ENCODE measurements at regions not wholly inside any gene's neighbourhood (a gene's known extent, or its start where the extent isn't known, plus 50 kb on each side); places are given as distances from the start of the nearest gene placed in this dataset.

DNA sequence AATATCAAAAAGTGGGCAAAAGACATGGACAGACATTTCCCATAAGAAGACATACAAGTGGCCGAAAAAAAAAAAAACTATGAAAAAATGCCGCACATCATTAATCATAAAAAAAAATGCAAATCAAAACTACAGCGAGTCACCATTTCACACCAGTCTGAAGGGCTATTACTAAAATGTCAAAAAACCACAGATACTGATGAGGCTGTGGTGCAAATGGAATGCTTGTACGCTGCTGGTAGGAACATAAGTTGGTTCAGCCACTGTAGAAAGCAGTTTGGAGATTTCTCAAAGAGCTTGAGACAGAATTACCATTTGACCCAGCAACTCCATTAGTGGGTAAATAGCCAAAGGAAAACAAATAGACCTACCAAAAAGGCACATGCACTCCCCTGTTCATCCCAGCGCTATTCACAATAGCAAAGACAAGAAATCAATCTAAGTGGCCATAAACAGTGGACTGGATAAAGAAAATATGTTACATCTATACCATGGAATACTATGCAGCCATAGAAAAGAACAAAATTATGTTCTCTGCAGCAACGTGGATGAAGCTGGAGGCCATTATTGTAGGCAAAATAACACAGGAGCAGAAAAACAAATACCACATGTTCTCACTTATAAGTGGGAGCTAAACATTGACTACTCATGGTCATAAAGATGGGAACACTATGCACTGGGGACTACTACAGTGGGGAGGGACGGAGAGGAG lies 110.6 kb upstream of the BOD1 start:
- no peak overlapping the region for H2AFZ ChIP-seq (ENCODE audit: low read length)

DNA sequence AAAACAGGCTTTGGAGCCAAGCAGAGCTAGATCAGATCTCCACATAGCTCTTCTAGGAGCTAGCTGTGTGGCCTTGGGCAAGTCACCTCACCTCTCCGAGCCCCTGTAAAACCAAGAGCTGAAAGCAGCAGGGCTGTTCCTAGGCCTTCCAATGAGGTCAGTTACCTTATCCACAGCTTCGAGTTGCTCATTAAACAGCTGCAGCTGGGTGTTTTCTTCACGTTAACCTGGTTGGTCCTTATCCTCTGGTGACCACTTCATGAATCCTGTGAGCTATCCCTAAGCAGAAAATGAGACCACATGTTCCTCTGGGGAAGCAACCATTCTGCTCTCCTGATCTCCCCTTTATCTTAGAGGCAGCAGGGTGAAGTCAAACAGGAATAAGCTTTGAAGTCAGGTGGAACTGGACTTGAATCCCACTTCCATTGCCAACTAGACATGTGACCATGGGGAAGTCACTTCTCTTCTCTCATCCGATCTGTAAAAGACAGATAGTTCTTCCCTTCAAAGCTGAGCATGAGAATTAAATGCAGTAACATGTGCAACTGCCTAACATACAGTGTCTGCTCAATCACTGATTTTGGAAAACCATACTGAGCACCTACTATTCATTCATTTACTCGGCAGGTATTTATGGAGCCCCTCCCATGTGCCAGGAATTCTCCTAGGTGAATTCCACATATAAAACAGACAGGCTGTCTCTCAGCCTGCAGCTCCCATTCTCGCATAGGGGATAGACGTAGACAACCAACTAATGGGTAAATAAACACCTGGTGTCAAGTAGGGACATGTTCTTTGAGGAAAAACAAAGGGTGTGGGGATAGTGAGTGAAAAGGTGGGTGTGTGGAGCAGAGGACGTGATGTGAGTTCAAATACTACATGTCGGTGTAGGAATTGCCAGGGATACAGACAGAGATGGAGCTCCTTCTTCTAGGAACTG lies 111.7 kb upstream of the BOD1 start:
- Histone ChIP-seq H3K36me3 (ENCODE audit: insufficient read depth, low read length) (no peaks in the 10 kb centered on the region; the same call in 1 of the 2 replicates), H3K4me3 (ENCODE audit: low read length) (no peak overlapping the region), H2AFZ (ENCODE audit: low read length) (no peak overlapping the region), H3K27me3 (ENCODE audit: low read length) (no peaks in the 10 kb centered on the region), H3K4me1 (ENCODE audit: low read length) (peaks cover 15% of the 10 kb centered on the region), H3K4me2 (ENCODE audit: low read depth, low read length, poor library complexity, severe bottlenecking) (no peak overlapping the region), H3K9ac (ENCODE audit: low read length) (no peak overlapping the region), H4K20me1 (ENCODE audit: insufficient read depth, low read depth, low read length) (no peaks in the 10 kb centered on the region), H3K9me3 (ENCODE audit: low read length) (no peaks in the 10 kb centered on the region), H3K27ac (ENCODE audit: low read length) (no peak overlapping the region), H3K79me2 (ENCODE audit: low read length) (no peaks in the 10 kb centered on the region), H3K9me2 (replicated peaks; ENCODE audit: insufficient read depth, low read length) (no peaks in the 10 kb centered on the region)
- no peak for DNase-seq

More for the DNA sequence above, 110.6 kb upstream of the BOD1 start:
- H4K20me1 ChIP-seq (ENCODE audit: insufficient read depth, low read depth, low read length): no peaks in the 10 kb centered on the region
- no peaks in the 10 kb centered on the region for H3K79me2 ChIP-seq (ENCODE audit: low read length)
- H3K9me2 ChIP-seq (replicated peaks; ENCODE audit: insufficient read depth, low read length): no peaks in the 10 kb centered on the region
- H3K27me3 ChIP-seq (ENCODE audit: low read length): no peaks in the 10 kb centered on the region
- no peaks in the 10 kb centered on the region; the same call in 1 of the 2 replicates for H3K36me3 ChIP-seq (ENCODE audit: insufficient read depth, low read length)
- H3K9me3 ChIP-seq (ENCODE audit: low read length): no peaks in the 10 kb centered on the region
- H3K9ac ChIP-seq (ENCODE audit: low read length): no peak overlapping the region
- no peak overlapping the region for H3K27ac ChIP-seq (ENCODE audit: low read length)
- no peak overlapping the region for H3K4me2 ChIP-seq (ENCODE audit: low read depth, low read length, poor library complexity, severe bottlenecking)
- DNase-seq: no peak
- H3K4me3 ChIP-seq (ENCODE audit: low read length): no peak overlapping the region
- peaks cover 12% of the 10 kb centered on the region for H3K4me1 ChIP-seq (ENCODE audit: low read length)

DNA sequence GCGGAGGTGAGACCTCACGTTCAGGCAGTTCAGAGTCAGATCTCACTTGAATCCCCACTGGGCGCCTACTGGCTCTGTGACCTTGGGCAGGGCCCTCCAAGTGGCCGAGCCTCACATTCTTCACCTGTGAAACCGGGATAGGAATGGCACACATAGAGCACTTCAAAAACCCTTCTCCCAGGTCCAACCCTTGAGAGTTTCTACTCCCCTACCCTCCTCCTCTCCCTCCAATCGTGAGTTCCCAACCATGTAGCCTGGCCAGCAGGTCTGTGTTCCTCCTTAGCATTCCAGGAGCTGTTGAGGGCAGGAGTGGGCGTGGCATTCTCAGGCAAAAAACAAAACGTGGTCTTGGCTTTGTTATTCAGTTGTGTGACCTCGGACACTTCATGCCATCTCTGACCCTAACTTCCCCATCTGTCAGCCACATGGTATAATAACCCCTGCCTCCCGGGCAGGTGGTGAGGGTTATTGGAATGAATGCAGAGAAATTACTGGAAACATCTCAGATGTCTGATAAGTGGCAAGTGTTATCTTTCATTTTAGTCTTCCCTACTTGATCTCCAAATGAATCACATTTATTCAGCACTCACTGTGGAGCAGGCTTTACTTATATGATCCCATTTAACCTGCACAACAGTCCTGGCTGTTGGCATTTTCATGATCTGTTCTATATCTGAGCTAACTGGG lies 112.8 kb upstream of the BOD1 start:
- no peak overlapping the region for H2AFZ ChIP-seq (ENCODE audit: low read length)

DNA sequence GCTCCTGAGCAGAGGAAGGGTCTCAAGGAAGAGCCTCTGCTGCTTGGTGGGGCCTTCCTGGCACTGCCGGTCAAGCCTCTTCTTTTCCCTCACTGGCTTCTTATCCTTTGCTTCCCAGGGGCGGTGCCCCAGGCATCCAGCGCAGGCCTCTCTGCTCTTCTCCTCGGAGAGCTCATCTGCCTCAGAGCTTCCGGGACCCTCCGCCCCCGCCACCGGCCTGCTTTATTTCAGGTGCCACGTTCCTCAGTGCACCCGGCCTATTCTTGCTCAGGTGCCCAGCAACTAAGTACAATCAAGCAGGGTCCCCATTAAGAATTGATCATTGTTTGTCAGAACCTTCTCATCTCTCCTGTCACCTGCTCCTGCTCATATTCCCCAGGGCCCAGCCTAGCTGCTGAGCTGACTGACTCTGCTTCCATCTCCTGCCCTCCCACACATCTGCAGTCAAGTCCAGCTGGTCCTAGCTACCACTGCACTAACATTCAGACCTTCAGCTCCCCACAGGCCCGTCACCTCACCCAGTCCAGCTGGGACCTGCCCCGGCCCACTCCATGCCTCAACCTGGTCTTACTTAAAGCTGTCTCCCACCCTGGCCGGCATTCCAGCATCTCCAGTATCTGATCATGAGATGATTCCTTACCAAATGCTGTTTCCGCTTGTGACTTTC lies 114.3 kb upstream of the BOD1 start:
- DNase-seq: no peak
- H3K79me2 ChIP-seq (ENCODE audit: low read length): no peaks in the 10 kb centered on the region
- no peaks in the 10 kb centered on the region for H3K9me3 ChIP-seq (ENCODE audit: low read length)
- no peaks in the 10 kb centered on the region; the same call in 1 of the 2 replicates for H3K36me3 ChIP-seq (ENCODE audit: insufficient read depth, low read length)
- H3K27ac ChIP-seq (ENCODE audit: low read length): no peak overlapping the region
- H3K9me2 ChIP-seq (replicated peaks; ENCODE audit: insufficient read depth, low read length): no peaks in the 10 kb centered on the region
- H3K27me3 ChIP-seq (ENCODE audit: low read length): no peaks in the 10 kb centered on the region
- no peak overlapping the region for H3K9ac ChIP-seq (ENCODE audit: low read length)
- no peak overlapping the region for H2AFZ ChIP-seq (ENCODE audit: low read length)
- no peak overlapping the region for H3K4me2 ChIP-seq (ENCODE audit: low read depth, low read length, poor library complexity, severe bottlenecking)
- H4K20me1 ChIP-seq (ENCODE audit: insufficient read depth, low read depth, low read length): no peaks in the 10 kb centered on the region
- no peak overlapping the region for H3K4me3 ChIP-seq (ENCODE audit: low read length)
- H3K4me1 ChIP-seq (ENCODE audit: low read length): peaks cover 30% of the 10 kb centered on the region

More for the DNA sequence above, 112.8 kb upstream of the BOD1 start:
- DNase-seq: no peak
- Histone ChIP-seq H3K79me2 (ENCODE audit: low read length) (no peaks in the 10 kb centered on the region), H3K4me2 (ENCODE audit: low read depth, low read length, poor library complexity, severe bottlenecking) (no peak overlapping the region), H3K27ac (ENCODE audit: low read length) (no peak overlapping the region), H3K4me1 (ENCODE audit: low read length) (peaks cover 26% of the 10 kb centered on the region), H3K27me3 (ENCODE audit: low read length) (no peaks in the 10 kb centered on the region), H3K4me3 (ENCODE audit: low read length) (no peak overlapping the region), H3K9me3 (ENCODE audit: low read length) (no peaks in the 10 kb centered on the region), H3K9me2 (replicated peaks; ENCODE audit: insufficient read depth, low read length) (no peaks in the 10 kb centered on the region), H3K36me3 (ENCODE audit: insufficient read depth, low read length) (no peaks in the 10 kb centered on the region; the same call in 1 of the 2 replicates), H4K20me1 (ENCODE audit: insufficient read depth, low read depth, low read length) (no peaks in the 10 kb centered on the region), H3K9ac (ENCODE audit: low read length) (no peak overlapping the region)

DNA sequence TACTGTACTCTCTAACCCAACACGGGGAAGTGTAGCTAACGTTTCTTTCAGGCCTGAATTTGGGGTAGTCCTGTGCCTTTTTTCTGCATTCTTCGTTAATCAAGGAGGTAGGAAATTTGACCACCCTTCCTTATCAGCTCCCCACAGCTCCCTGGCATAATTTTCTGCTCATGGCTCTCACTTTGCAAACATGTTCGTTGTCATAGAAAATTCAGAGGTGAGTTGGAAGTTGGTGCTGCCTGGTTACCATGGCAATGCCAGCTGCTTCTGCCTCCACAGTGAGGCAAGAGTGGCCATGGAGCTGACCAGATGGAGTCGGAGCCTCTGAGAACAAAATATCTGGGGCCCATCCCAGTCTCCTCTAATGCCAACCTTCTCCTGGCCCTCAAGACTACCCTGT lies 116.6 kb upstream of the BOD1 start:
- Histone ChIP-seq H3K79me2 (ENCODE audit: low read length) (no peaks in the 10 kb centered on the region), H4K20me1 (ENCODE audit: insufficient read depth, low read depth, low read length) (no peaks in the 10 kb centered on the region), H3K27me3 (ENCODE audit: low read length) (no peaks in the 10 kb centered on the region), H3K36me3 (ENCODE audit: insufficient read depth, low read length) (no peaks in the 10 kb centered on the region), H3K9ac (ENCODE audit: low read length) (no peak overlapping the region), H3K27ac (ENCODE audit: low read length) (no peak overlapping the region), H3K4me3 (ENCODE audit: low read length) (no peak overlapping the region), H3K4me1 (ENCODE audit: low read length) (peaks cover 43% of the 10 kb centered on the region), H3K9me2 (replicated peaks; ENCODE audit: insufficient read depth, low read length) (no peaks in the 10 kb centered on the region), H3K9me3 (ENCODE audit: low read length) (no peaks in the 10 kb centered on the region), H3K4me2 (ENCODE audit: low read depth, low read length, poor library complexity, severe bottlenecking) (no peak overlapping the region), H2AFZ (ENCODE audit: low read length) (no peak overlapping the region)
- no peak for DNase-seq

DNA sequence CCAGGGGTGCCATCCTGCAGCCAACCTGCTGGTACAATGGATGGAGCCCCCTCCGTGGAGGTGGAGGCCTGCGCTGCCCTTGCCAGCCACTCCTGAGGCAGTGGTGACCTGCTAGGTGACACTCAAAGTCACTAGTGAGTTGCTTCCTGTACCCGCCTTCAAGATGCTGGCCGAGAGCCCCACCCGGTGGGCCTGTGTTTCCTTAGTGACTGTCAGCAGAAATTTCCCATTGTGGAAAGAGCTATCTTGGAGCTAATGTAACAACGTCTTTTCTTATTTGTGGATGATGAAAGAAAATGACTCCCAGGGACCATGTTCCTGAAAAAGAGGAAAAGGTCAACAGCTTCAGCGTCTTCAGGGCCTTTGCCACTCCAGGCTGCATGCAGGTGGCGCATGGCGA lies 117.0 kb upstream of the BOD1 start:
- no peaks in the 10 kb centered on the region for H4K20me1 ChIP-seq (ENCODE audit: insufficient read depth, low read depth, low read length)
- H2AFZ ChIP-seq (ENCODE audit: low read length): no peak overlapping the region; the same call in 1 of the 2 replicates
- H3K36me3 ChIP-seq (ENCODE audit: insufficient read depth, low read length): no peaks in the 10 kb centered on the region
- H3K4me2 ChIP-seq (ENCODE audit: low read depth, low read length, poor library complexity, severe bottlenecking): no peak overlapping the region
- no peaks in the 10 kb centered on the region for H3K79me2 ChIP-seq (ENCODE audit: low read length)
- H3K9ac ChIP-seq (ENCODE audit: low read length): no peak overlapping the region
- H3K27me3 ChIP-seq (ENCODE audit: low read length): no peaks in the 10 kb centered on the region
- no peak overlapping the region for H3K27ac ChIP-seq (ENCODE audit: low read length)
- H3K4me1 ChIP-seq (ENCODE audit: low read length): peaks cover 47% of the 10 kb centered on the region
- no peaks in the 10 kb centered on the region for H3K9me2 ChIP-seq (replicated peaks; ENCODE audit: insufficient read depth, low read length)
- DNase-seq: peak; percentile 62
- no peak overlapping the region for H3K4me3 ChIP-seq (ENCODE audit: low read length)
- H3K9me3 ChIP-seq (ENCODE audit: low read length): no peaks in the 10 kb centered on the region

DNA sequence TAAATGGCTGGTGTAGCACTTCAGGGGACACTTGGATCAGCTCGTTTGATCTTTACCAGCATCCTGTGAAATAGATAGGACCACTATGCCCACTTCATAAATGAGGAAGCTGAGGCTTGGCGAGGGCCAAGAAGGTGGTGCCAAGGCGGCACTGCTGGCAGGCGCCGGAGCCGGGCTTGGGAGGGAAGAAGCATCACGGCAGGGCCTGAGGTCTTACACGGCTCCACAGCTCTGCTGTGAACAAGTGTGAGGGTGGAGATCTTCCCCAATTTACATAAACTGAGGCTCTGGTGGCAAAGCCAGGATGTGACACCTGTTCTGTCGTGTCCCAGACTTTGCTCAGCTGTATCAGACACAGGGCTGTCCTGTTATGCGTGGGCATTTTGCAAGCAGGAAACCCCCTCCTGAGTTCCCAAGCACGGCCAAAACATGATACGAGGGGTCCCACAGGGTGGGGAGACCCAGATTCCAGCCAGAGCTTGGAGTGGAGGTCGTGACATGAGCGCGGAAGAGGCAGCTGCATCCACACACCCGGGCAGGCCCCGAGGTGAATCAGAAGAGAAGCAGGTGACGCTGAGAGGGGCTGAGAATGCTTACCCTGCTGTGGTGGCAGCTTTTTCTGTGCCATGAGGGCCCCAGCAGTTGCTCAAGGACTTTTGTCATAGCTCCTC lies 117.5 kb upstream of the BOD1 start:
- no peak overlapping the region; the same call in 1 of the 2 replicates for H2AFZ ChIP-seq (ENCODE audit: low read length)
- H3K4me1 ChIP-seq (ENCODE audit: low read length): peaks cover 47% of the 10 kb centered on the region
- H3K36me3 ChIP-seq (ENCODE audit: insufficient read depth, low read length): no peaks in the 10 kb centered on the region
- H4K20me1 ChIP-seq (ENCODE audit: insufficient read depth, low read depth, low read length): no peaks in the 10 kb centered on the region
- no peaks in the 10 kb centered on the region for H3K27me3 ChIP-seq (ENCODE audit: low read length)
- H3K79me2 ChIP-seq (ENCODE audit: low read length): no peaks in the 10 kb centered on the region
- no peaks in the 10 kb centered on the region for H3K9me2 ChIP-seq (replicated peaks; ENCODE audit: insufficient read depth, low read length)
- H3K4me2 ChIP-seq (ENCODE audit: low read depth, low read length, poor library complexity, severe bottlenecking): no peak overlapping the region
- no peaks in the 10 kb centered on the region for H3K9me3 ChIP-seq (ENCODE audit: low read length)
- no peak overlapping the region for H3K27ac ChIP-seq (ENCODE audit: low read length)
- no peak for DNase-seq
- H3K4me3 ChIP-seq (ENCODE audit: low read length): no peak overlapping the region
- no peak overlapping the region for H3K9ac ChIP-seq (ENCODE audit: low read length)

Data from Karpas-422 (cell line).